ENCODE measurements at regions not wholly inside any gene's neighbourhood (a gene's known extent, or its start where the extent isn't known, plus 50 kb on each side); places are given as distances from the start of the nearest gene placed in this dataset.
A peak's percentile ranks its signal among the peaks of the same experiment; 100 is the strongest.

DNA sequence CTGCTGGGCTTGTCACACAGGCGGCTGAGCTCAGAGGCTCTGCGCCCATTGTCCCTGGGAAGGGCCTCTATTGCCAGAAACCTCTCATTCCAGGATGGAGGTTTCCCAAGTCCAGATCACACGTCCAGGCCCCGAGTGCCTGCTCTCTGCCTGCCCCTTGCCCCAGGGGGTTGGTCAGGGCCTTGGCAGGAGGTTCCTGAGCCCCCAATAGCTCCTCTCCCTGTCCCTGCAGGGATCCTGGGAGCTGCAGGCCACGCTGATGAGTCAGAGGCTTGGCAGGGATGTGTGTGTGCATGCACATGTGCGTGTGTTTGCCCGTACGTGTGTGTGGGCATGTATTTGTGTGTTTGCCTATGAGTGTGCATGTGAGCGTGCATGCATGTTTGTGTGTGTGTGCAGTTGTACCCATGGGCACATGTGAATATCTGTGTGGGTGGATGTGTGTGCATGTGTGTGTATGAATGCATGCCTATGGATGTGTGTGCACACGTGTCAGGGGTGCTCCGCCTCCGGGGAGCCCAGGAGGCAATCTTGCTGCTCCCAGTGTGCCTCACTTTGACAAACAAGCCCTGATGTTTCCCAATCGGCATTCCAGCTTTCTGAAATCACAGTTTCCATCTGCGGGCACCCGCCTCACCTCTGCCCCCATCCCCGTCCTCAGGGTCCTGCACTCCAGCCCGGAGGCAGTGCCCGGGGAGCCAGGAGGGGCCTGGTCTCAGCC, 98.4 kb upstream of the GSE1 start (continued):
- TF ChIP-seq, protein P1, sequence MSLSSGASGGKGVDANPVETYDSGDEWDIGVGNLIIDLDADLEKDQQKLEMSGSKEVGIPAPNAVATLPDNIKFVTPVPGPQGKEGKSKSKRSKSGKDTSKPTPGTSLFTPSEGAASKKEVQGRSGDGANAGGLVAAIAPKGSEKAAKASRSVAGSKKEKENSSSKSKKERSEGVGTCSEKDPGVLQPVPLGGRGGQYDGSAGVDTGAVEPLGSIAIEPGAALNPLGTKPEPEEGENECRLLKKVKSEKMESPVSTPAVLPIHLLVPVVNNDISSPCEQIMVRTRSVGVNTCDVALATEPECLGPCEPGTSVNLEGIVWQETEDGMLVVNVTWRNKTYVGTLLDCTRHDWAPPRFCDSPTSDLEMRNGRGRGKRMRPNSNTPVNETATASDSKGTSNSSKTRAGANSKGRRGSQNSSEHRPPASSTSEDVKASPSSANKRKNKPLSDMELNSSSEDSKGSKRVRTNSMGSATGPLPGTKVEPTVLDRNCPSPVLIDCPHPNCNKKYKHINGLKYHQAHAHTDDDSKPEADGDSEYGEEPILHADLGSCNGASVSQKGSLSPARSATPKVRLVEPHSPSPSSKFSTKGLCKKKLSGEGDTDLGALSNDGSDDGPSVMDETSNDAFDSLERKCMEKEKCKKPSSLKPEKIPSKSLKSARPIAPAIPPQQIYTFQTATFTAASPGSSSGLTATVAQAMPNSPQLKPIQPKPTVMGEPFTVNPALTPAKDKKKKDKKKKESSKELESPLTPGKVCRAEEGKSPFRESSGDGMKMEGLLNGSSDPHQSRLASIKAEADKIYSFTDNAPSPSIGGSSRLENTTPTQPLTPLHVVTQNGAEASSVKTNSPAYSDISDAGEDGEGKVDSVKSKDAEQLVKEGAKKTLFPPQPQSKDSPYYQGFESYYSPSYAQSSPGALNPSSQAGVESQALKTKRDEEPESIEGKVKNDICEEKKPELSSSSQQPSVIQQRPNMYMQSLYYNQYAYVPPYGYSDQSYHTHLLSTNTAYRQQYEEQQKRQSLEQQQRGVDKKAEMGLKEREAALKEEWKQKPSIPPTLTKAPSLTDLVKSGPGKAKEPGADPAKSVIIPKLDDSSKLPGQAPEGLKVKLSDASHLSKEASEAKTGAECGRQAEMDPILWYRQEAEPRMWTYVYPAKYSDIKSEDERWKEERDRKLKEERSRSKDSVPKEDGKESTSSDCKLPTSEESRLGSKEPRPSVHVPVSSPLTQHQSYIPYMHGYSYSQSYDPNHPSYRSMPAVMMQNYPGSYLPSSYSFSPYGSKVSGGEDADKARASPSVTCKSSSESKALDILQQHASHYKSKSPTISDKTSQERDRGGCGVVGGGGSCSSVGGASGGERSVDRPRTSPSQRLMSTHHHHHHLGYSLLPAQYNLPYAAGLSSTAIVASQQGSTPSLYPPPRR (CRISPR knock-in tag; IDR thresholded peaks at IDR 0.05; ENCODE audit: borderline replicate concordance) = peak; percentile 96
- TF ChIP-seq, protein P2, sequence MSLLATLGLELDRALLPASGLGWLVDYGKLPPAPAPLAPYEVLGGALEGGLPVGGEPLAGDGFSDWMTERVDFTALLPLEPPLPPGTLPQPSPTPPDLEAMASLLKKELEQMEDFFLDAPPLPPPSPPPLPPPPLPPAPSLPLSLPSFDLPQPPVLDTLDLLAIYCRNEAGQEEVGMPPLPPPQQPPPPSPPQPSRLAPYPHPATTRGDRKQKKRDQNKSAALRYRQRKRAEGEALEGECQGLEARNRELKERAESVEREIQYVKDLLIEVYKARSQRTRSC (CRISPR knock-in tag; IDR thresholded peaks at IDR 0.05; ENCODE audit: low read depth) = peak; percentile 83; the same call in 1 of the 2 replicates
- peak; percentile 82; the same call in 1 of the 2 replicates for TF ChIP-seq ZKSCAN5 (CRISPR knock-in tag; IDR thresholded peaks at IDR 0.05)
- TF ChIP-seq, protein P3, sequence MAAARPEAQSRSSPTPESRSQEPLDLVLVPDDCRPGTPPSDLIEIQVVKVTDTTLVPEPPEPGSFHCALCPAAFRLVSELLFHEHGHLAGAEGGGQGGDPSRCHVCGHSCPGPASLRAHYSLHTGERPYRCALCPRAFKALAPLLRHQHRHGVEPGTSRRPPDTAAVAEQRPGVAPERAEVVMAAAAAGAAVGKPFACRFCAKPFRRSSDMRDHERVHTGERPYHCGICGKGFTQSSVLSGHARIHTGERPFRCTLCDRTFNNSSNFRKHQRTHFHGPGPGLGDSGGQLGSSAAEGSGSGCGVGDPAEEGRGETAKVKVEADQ (CRISPR knock-in tag; IDR thresholded peaks at IDR 0.05; ENCODE audit: borderline replicate concordance) = peak; percentile 91
- peak; percentile 95 for TF ChIP-seq TRIM24 (CRISPR knock-in tag; IDR thresholded peaks at IDR 0.05)
- TF ChIP-seq RCOR2 (CRISPR knock-in tag; IDR thresholded peaks at IDR 0.05) = peak; percentile 93
- peak; percentile 92 for TF ChIP-seq WIZ (CRISPR knock-in tag; IDR thresholded peaks at IDR 0.05)
- TF ChIP-seq FOXA1 (IDR thresholded peaks at IDR 0.05) = peak; percentile 52
- TF ChIP-seq FOXA1 (CRISPR knock-in tag; IDR thresholded peaks at IDR 0.05) = peak; percentile 98
- peak; percentile 87 for TF ChIP-seq DR1 (CRISPR knock-in tag; IDR thresholded peaks at IDR 0.05)
- TF ChIP-seq, protein P4, sequence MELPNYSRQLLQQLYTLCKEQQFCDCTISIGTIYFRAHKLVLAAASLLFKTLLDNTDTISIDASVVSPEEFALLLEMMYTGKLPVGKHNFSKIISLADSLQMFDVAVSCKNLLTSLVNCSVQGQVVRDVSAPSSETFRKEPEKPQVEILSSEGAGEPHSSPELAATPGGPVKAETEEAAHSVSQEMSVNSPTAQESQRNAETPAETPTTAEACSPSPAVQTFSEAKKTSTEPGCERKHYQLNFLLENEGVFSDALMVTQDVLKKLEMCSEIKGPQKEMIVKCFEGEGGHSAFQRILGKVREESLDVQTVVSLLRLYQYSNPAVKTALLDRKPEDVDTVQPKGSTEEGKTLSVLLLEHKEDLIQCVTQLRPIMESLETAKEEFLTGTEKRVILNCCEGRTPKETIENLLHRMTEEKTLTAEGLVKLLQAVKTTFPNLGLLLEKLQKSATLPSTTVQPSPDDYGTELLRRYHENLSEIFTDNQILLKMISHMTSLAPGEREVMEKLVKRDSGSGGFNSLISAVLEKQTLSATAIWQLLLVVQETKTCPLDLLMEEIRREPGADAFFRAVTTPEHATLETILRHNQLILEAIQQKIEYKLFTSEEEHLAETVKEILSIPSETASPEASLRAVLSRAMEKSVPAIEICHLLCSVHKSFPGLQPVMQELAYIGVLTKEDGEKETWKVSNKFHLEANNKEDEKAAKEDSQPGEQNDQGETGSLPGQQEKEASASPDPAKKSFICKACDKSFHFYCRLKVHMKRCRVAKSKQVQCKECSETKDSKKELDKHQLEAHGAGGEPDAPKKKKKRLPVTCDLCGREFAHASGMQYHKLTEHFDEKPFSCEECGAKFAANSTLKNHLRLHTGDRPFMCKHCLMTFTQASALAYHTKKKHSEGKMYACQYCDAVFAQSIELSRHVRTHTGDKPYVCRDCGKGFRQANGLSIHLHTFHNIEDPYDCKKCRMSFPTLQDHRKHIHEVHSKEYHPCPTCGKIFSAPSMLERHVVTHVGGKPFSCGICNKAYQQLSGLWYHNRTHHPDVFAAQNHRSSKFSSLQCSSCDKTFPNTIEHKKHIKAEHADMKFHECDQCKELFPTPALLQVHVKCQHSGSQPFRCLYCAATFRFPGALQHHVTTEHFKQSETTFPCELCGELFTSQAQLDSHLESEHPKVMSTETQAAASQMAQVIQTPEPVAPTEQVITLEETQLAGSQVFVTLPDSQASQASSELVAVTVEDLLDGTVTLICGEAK (IDR thresholded peaks at IDR 0.05) = no peak
- TF ChIP-seq, protein P4 (CRISPR knock-in tag; IDR thresholded peaks at IDR 0.05) = peak; percentile 88
- TF ChIP-seq ATF7-NPFF (CRISPR knock-in tag; IDR thresholded peaks at IDR 0.05; ENCODE audit: low read depth) = 0 out of 2 replicates have a peak, but pooled peaks have one; percentile 46
- peak; percentile 93 for TF ChIP-seq ZMYM3 (CRISPR knock-in tag; IDR thresholded peaks at IDR 0.05)
